ENCODE measurements at regions not wholly inside any gene's neighbourhood (a gene's known extent, or its start where the extent isn't known, plus 50 kb on each side); places are given as distances from the start of the nearest gene placed in this dataset.

DNA sequence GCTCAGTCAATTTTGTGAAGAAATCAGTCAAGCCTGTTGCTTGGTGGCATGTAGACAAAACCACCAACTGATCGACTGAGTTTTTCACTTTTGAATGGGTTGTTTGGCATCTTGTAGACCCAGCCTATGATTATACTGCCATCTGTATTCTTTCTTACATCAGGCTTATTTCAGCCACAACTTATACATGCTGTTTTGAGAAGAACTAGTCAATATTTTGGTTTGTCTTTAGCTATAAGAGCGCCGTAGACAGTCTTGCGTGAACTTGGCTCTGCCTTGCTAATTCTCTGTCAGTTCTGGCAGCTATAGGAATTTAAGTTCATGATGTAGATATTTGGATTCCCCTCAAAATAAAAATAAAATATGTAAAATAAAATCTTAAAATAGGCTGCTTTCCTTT lies 742.0 kb upstream of the FANCL start:
- FAIRE-seq = no peak

DNA sequence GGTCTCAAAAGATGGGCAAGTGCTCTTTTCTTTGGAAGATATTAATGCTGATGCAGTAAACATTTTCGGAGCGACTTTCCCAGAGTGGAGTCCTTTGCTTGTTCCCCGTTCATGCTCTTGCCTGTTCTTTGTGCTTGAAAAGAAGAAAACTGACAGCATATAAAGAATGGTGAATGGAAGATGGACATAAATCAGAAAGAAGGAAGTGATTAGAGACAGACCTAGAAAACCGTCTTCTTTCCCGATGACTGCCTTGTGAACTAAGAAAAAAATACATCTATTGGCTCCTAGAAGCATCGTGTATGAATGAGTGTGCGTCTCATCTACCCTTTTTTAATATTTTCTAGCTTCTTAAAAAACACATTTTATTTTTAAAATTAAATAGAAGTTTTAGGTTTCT lies 740.1 kb upstream of the FANCL start:
- no peak for FAIRE-seq

More for the DNA sequence above, 742.0 kb upstream of the FANCL start:
- no peak for DNase-seq (ENCODE audit: low spot score)

DNA sequence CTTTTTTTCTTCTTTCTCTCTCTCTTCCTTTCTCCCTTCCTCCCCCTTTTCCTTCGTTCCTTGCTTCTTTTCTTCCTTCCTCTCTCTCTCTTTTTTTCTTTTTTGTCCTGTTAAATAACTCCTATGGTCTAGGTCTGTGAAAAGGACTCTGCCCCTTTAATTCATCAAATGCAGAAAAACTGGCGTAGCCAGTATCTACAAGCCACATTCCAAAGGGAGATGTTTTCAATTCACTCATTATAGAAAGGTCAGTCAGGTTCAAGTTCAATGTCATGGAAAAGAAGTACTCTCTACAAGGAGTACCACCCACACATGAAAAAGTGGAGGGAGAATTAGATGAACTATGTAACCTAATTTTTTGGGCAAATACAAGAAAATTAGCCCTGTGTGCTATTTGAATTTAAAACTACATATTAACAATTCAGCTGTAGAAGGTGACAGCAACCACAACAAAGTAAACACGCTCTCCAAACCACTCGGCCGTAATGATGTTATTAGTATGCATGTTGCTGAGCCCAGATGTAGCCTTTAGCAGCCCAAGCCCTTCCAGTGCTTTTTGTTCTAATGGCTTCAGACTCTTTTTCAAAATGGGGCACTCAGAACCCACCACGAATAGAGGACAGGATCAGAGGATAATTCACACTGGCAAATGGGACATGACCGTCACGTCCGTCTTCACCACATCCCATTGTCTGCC lies 735.4 kb upstream of the FANCL start:
- no peak for FAIRE-seq
- no peak for DNase-seq (ENCODE audit: low spot score)

More for the DNA sequence above, 740.1 kb upstream of the FANCL start:
- no peak for DNase-seq (ENCODE audit: low spot score)

DNA sequence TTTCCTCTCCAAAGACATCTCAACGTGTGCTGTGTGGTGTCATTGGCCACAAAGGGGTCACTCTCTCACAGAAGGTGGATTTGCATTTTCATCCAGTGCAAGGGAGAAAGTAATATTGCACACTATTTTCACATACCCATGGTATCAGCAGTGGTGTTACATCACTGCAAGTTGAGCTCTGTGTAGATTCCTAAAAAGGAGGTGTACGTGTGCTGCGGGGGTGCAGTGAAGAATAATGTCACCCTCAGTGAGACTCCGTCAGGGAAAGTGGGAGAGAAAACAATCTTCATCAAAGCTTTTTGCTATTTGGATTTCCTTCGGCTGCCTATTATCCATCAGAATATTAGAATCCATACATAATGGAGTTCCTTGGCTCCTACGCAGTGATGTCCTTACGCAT lies 733.8 kb upstream of the FANCL start:
- DNase-seq (ENCODE audit: low spot score) (no peak), FAIRE-seq (no peak)

DNA sequence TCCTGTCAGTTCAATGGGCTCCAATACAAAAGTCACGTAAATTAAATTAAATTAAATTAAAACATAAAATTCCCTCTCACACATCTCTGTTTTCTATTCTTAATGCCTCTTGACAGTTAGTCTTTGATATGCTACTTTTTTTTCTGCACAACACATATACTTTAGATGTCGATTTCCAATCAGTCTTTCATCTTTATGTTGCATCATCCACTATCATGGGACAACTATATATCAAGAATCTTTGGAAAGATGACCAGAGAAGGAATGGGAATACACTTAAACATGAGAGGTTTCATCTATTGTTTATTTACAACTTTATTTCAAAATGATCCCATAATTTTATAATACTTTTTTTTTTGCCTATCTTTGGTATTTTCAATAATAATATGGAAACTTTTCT lies 733.3 kb upstream of the FANCL start:
- FAIRE-seq = no peak
- no peak for DNase-seq (ENCODE audit: low spot score)

DNA sequence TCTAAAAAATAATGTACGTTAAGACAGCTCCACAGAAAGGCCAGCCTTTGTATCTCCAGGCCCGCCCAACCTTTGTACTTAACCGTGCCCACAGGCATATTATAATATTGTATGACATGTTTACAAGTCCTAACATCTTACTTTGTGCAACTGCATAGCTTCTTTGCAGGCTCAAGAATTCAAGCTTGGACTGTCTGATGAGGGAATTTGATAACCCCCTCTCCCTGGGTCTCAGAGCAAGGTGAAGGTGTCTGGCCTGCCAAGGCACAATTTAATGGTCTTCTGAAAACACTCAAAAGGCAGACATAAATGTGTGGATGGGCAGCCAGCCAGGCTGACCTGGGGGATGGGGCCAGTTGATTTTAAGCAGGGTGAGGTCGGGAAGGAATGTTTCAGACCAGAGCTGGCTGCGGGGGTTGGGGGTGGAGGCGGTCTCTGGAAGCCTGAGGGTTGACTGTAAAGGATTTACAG lies 732.7 kb upstream of the FANCL start:
- no peak for DNase-seq (ENCODE audit: low spot score)
- no peak for FAIRE-seq

DNA sequence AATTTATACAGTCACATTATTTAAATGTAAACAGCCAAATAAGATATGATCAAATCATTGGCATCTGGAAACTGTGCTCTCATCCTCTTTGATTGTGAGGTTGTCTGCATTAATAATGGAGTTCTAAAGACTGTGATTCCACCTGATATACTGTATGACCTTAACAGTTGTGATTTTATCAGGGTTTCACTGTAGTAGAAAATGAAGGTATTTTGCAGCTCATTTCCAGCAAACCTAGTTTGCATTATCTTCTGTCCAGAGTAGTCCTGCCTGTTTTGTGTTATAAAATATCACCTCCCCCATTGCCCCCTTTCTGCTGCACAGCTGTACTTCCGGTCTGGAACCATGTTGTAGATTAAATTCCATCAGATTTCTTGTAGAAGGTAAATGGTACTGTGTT lies 731.6 kb upstream of the FANCL start:
- DNase-seq (ENCODE audit: low spot score) (no peak), FAIRE-seq (no peak)

DNA sequence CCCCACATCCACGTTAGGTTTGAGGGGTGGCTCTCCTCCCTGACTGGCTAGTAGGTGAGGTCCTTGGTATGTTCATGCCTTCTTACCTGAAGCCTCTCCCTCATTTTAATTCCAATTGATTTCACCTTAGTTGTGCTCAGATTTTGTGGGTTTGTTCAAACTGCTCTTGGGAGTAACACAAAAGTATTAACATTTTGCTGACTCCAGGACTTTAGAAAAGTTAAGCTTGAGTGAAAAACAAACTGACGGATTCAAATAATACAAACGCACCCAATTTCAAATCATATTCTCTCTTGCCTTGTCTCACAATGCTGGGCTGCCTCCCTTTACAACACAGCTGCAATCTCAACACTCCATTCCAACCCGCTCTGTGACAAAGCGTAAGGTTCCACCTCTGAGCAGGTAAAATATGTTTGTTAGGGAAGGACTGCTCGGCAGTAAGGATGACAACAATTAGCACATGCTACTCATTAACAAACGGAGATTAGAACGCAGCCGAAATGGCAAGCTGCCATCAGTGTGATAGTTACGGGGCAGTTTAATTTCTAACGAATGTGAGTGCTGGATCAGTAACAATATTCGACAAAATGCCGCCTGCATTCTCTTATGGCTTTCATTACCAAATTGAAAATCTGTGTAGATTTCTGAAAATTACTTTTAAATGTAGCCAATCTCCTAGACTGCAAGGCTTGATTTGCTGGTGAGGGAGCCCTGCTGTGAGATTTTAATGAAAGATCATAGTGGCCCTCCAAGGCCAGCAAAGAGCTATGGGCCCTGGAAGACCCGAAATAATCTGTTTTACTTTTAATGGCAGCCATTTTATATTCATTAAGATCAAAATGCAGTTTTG lies 730.6 kb upstream of the FANCL start:
- DNase-seq (ENCODE audit: low spot score) (no peak), FAIRE-seq (no peak)

DNA sequence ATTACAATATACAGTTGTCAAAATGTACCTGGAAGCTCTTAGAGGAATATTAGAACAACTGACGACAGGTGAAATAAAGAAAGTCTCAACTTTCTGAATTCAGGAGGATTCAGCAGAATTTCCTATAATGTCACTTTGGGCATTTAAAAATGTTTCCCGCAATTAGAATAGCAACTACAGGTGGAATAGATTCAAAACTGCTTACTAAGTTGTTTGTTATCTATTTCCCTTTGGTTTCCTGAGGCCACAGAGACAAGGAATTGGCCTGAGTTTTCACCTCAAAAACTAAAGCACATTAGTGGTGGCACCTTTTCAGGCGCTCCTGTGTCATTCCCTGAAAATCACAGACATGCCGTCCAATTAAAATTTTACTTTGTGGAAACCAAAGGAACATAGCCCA lies 729.2 kb upstream of the FANCL start:
- DNase-seq (ENCODE audit: low spot score) (no peak), FAIRE-seq (no peak)

DNA sequence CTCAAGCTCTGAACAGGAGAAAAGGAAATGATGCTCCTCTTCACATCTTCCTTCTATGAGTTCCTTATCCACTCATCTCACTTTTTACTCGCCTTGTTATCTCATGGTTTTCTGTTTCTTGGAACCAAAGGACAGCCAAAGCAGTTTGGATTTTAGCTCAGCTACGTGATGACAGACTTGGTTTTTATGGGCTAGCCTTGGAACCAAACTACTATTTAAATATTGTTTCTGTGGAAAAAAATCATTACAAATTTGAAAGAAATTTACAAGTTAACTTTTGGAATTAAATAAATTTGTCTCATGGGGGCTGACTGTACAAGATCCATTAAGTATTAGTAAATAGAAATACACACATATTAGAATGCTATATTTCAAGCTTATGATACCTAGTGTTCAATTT lies 727.8 kb upstream of the FANCL start:
- FAIRE-seq (no peak), DNase-seq (ENCODE audit: low spot score) (no peak)

DNA sequence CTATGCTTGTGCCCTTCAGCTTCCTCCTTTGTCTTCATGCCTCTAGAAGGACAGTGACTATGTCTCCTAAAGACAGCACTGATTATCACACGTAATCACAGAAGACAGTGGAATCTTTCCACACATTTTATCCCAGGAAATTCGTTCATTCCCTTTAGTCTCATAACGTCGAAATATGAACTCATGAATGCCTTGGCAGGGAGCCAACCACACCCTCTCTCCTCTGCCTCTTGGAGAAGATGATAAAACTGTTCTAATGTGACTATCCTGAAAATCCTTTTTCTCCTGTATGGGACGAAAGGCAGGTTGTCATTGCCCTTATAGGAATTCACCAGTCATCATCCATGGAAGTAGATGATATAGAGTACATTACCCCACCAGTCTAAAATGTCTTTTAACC lies 726.6 kb upstream of the FANCL start:
- DNase-seq (ENCODE audit: low spot score) (no peak), FAIRE-seq (no peak)

DNA sequence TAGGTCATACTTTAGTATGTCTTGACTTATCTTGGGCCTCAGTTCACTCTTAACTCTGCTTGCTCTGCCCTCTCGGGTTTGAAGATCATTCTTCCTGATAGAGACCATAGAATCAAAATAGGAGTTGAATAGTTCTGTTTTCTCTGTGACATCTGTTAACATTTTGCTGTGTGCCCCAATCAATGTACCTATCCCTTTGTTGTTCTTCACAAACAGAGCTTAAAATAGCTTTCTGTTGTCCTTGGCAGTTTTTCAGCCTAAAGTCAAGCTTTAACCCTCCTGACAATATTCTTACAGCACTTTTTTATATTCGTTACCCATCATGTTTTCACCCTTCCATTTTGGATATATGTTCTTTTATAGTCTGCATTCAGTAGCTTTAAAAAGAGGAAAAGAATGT lies 724.5 kb upstream of the FANCL start:
- DNase-seq (ENCODE audit: low spot score) (no peak), FAIRE-seq (no peak)

DNA sequence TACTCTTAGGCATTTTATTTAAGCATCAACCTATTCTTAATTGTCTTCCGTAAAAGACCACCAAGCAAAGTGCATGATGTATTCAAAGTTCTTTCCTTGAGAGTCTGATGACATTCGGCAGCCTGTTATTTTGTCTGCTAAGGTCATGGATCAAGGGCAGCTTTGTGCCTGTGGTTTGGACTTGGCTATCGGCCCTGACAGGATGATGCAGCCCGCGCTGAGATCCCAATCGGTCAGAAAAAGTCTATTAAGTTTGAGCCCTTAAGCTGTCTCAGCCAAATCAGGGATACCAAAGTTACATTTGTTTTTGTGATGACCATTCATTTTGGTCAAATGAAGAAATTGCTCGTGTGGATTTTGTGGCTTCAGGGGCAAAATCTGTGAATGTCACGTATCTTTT lies 718.9 kb upstream of the FANCL start:
- FAIRE-seq (no peak), DNase-seq (ENCODE audit: low spot score) (no peak)

DNA sequence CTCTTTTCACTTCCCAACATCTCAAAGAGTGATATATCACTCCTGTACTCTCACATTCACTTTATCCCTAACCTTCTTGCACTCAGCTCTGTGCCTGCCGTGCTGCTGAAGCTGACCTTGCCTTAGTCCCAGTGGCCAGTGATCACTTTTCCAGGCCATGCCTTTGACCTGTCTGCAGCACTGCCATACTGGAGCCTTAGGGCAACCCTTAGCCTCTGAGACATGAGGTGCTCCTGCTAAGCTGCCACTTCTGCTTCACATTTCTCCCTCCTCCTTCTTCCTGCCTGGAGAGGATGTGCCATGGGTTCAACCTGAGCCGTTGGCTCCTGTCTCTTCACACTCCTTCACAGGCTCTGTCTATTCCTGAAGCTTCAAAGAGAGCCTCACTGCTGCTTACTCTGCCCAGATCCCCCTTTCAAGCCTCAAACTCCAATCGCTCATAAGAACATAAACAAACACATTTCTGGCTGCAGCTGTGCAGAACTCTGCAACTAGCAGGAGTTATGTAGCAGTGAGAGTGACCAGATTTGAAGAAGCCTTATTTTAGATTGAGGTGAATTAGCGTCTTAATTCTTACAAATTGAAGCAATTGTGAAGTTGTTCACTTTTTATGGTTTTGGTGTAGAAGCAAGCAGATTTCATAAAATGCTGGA lies 716.2 kb upstream of the FANCL start:
- FAIRE-seq (no peak), DNase-seq (ENCODE audit: low spot score) (no peak)

DNA sequence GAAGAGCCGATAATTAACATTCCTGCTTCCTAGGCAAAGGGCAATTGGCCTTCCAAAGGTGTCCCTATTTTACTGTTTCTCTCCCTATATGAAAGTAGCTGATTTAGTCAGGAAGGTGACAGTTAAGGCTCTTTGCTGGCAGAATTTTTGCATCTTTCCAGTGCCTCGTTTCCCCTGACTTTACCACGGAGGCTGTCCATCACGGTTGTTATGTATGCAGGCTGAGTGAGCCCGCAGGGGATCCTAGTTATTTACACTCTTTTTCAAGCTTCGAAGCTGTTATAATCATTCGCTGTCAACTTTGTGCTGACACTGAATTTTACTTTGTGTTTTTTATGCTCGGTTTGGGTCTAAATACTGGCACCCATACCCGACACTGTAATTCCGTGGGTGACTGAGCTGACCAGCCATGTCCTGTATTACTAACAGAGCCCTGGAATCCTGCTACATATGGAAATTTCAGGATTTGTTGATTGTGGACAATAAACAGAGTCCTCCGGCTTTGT lies 713.8 kb upstream of the FANCL start:
- no peak for DNase-seq (ENCODE audit: low spot score)
- no peak for FAIRE-seq

DNA sequence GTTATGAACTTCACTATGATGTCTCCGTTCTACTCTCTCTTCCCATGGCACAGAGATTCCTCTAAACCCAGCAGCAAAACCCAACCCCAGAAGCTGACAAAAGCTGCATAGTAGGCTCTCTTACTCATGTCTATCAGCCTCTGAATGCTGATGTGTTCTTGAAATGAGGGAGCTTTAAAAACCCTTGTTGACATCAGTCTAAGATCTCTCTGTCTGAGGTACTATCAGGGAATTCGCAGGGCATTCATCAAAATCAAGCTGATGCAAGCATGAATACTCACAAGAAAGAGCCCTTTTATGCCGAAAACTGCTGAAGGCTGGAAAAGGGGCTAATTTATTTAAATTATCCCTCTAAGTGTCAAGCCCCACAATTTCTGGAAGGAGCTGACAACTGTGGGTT lies 710.6 kb upstream of the FANCL start:
- DNase-seq (ENCODE audit: low spot score) (no peak), FAIRE-seq (no peak)

DNA sequence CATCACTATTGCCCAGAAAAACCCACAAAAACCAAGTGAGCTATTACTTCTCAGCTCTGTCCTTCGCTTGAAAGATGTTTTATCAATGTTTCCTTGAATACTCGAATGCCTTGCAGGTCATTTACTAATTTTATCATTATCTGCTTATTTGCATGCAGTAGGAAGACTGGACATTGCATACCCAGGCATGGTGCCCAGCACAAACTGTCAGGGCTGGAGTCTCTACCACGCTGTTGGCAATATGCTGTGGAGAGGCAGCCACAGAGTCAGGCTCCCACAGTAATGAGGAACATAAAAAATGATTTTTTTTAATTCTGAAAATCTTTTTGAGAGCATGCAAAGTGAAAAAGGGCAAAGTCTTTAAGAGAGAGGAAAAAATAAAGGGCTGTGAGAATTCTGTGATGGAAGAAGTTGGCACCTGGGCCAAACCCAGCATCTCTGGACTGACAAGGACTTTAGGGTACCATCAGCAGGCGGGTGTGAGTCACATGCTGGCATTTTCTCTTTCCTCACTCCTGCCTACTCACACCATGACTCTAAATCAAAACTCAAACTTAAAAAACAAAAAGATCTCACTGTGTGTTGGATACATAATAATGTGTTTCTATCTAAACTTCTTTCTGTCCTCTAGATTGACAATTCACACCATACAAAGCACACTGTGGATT lies 709.8 kb upstream of the FANCL start:
- no peak for DNase-seq (ENCODE audit: low spot score)
- no peak for FAIRE-seq

DNA sequence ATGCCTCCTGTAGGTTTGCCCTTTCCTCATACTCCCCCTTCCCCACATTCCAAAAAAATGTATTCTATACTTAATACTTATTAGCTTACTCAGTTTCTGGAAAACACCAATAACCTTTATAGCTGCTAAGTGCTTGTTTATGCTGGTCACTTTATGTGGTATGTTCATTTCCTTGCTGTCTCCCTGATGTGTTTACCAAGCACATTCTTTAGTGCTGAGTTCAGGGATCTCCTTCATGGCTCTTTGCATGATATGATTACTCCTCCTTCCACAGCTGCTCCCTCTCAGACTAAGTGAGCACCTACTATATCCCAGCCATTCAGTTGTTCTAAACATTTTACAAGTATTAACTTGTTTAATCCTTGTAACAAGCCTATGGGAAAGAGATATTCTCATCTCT lies 698.3 kb upstream of the FANCL start:
- DNase-seq (ENCODE audit: low spot score) (no peak), FAIRE-seq (no peak)

DNA sequence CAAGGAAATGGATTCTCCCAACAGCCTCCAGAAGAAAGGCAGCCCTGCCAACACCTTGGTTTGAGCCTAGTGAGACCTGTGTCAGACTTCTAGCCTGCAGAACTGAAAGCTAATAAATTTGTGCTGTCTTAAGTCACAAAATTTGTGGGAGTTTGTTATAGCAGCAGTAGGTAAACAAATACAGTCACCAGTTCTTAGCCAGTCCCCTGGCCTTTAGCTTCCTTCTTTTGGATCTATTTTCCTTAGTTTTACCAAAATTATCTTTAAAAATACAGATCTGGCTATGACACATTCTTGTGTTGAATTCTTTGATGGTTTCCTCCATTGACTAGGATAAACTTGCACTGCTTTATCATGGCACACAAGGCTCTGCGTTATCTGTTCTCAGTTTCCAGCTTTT lies 697.9 kb upstream of the FANCL start:
- FAIRE-seq (no peak), DNase-seq (ENCODE audit: low spot score) (no peak)

DNA sequence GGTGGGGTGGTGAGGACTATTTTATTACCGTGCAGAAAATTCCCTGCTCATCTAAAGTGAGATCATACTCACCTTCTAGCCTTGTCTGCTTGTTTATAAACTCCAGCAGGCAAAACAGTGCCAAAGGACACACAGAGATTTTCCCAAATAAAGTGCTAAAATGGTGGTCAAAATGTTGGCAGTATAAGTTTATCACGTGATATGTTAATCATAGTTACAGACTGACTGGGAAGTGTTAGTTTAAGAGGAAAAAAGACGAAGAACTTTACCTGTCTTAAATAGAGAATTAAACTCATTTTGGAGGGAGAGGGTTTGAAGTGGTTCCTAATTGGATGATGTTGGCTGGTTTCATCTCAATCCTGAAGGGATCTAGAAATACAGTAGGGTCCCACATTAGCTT lies 691.7 kb upstream of the FANCL start:
- DNase-seq (ENCODE audit: low spot score) = no peak
- FAIRE-seq = no peak

DNA sequence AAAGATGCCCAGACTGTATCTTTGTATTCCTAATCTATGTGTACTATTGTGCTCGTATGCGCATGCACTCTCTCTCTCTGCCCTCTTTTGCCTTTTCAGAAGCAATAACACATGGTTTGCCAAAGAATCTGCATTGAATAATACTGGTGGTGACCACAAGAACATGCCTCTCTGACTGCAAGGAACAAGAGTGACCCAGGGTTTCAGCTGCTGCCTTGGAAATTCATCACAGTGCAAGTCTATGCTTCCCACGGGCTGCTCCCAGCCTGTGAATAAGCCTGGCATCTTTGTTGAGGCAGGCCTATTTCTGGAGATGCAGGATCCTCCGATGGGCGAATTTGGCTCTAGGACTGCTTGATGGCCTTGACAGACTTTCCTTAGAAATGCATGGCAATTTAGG lies 689.4 kb upstream of the FANCL start:
- DNase-seq (ENCODE audit: low spot score) (no peak), FAIRE-seq (no peak)

DNA sequence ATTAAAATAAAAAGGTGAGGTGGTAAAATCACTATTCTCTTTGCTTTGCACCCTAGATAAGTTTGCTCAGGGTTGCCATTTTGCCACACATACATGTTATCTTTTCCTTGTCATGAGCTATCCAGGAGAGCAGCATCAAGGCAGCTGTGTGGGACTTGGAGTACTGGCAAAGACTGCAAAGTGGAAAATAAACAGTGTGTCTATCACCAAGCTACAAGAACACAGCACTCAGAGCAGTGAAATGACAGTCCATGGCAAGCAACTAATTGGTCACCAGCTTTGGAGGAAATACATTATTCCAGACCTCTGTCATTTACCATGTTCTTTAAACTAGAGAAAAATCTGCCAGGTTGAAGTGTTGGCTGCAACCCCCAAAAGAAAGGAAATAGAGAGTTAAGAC lies 687.8 kb upstream of the FANCL start:
- FAIRE-seq (no peak), DNase-seq (ENCODE audit: low spot score) (no peak)
